Stimulated activated naive CD8-positive, alpha-beta T cell treated with anti-CD3 and anti-CD28 coated beads, Interleukin-15, amount 100 ng/mL, for 72 hours (primary cell): ENCODE measurements at regions not wholly inside any gene's neighbourhood (a gene's known extent, or its start where the extent isn't known, plus 50 kb on each side); places are given as distances from the start of the nearest gene placed in this dataset.
"Not testable (repeated sequence)": the region's sequence is repeated elsewhere in the genome, so short reads cannot be mapped to it uniquely, and the experiment has no call there.

Experiments
- ATAC-seq: fragments of 150-1000 bp; cut with Tn5 transposase; 2 replicates; pipeline ENCODE4 v1.10.0; 2021; ENCODE audit warnings: mild to moderate bottlenecking, moderate library complexity
- DNase-seq, 2 donors: peaks; one replicate each; pipeline ENCODE4 v3.0.0; 2021 to 2022
- H3K27ac Mint-ChIP-seq, 2 donors: one replicate each; pipeline ENCODE4 v1.8.0; 2022; ENCODE audit warnings: mild to moderate bottlenecking in 2 of 2, mixed read lengths in 2 of 2, moderate library complexity in 2 of 2
- H3K27me3 Mint-ChIP-seq: one replicate; pipeline ENCODE4 v1.8.0; 2022; ENCODE audit warnings: mixed read lengths
- H3K4me1 Mint-ChIP-seq: one replicate; pipeline ENCODE4 v1.8.0; 2022; ENCODE audit warnings: mild to moderate bottlenecking, mixed read lengths
- H3K4me3 Mint-ChIP-seq, 2 donors: one replicate each; pipeline ENCODE4 v1.8.0; 2022; ENCODE audit warnings: mild to moderate bottlenecking in 2 of 2, mixed read lengths in 2 of 2, moderate library complexity in 1 of 2
- H3K9me3 Mint-ChIP-seq, 2 donors: one replicate each; pipeline ENCODE4 v1.8.0; 2022; ENCODE audit warnings: mixed read lengths in 2 of 2

DNA sequence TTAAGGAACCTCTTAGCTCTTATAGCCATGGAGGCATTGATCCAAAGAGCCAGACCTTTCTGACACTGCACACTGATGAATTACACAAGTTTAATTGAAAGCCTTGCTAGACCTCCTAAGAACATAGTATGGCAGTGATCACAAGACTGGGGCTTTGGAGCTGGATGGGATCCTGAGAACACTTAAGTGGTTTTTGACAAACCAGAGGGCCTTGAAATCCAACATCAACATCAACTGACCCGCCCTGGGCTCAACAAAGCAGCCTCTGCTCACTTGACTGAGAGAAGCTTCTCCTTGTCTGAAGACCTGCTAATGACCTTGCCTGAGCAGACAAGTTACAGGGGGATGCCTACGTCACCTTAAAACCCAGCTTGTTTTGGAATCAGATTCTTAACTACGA lies 257.6 kb downstream of the KLF13 start:
- DNase-seq (no peak), ATAC-seq (no peak)
- Mint-ChIP-seq H3K9me3 (peaks cover 23 to 39% of the 10 kb centered on the region in 2 donors), H3K27me3 (peaks cover 9% of the 10 kb centered on the region), H3K27ac (no peak overlapping the region), H3K4me3 (no peak overlapping the region), H3K4me1 (peaks cover 8% of the 10 kb centered on the region)

DNA sequence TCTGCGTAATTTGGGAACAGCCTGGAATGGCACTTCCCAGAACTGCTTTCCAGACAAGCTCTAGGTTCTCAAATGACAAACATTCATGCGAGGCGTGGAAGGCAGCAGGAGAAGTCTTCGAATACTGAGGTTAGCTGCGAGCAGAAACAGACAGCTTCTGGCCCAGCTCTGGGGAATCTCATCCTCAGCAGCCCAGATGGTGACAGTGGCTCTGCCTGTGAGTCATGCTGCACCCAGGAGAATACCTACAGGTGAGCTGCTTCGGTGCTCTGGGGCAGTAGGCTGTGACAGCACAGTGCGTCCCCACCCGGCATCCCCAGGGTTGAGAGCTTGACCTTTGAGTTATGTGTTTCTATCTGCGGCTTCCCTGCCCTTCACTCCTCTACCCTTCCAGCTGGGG lies 258.6 kb downstream of the KLF13 start:
- Mint-ChIP-seq H3K4me1 (peaks cover 1% of the 10 kb centered on the region), H3K9me3 (peaks cover 17 to 32% of the 10 kb centered on the region in 2 donors), H3K27me3 (peaks cover 9% of the 10 kb centered on the region), H3K27ac (no peak overlapping the region), H3K4me3 (no peak overlapping the region)
- no peak for ATAC-seq
- DNase-seq: no peak

DNA sequence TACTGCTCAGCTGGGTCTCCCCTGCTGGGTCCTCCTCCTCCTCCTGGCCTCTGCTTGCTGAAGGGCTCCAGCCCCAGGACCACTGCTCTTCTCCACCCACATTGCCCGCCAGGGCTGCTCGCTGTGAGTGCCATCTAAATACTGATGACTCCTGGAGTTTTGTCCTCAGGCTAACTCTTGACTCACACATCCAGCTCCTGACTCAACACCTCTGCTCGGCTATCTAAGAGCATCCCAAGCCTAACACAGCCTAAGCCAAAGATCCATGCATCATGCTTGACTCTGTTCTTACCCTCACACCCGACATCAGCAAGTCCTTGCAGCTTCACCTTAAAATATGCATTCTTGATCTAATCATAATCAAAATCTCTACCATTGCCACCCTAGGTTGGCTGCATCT lies 260.2 kb downstream of the KLF13 start:
- peaks cover 11 to 21% of the 10 kb centered on the region in 2 donors for H3K9me3 Mint-ChIP-seq
- peaks cover 17% of the 10 kb centered on the region for H3K27me3 Mint-ChIP-seq
- no peaks in the 10 kb centered on the region for H3K4me1 Mint-ChIP-seq
- ATAC-seq: no peak
- no peak overlapping the region for H3K4me3 Mint-ChIP-seq
- H3K27ac Mint-ChIP-seq: no peak overlapping the region
- DNase-seq: no peak

DNA sequence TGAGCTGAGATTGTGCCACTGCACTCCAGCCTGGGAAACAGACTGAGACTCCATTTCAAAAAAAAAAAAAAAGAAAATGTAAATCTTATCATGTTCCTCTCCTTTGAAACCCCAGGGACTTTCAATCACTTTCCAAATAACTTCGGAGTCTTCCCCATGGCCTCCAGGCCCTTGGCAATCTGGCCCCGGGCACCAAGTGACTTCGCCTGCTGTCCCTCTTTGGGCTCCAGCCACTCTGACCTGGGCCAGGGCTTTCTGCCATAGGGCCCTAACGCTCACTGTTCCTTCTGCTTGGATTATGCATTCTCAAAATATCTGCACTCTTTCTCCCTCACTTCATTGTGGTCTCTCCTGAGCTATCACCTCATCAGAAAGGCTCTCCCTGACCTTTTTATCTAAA lies 260.9 kb downstream of the KLF13 start:
- peaks cover 17% of the 10 kb centered on the region for H3K27me3 Mint-ChIP-seq
- H3K4me1 Mint-ChIP-seq: no peaks in the 10 kb centered on the region
- H3K4me3 Mint-ChIP-seq: no peak overlapping the region
- no peak overlapping the region for H3K27ac Mint-ChIP-seq
- DNase-seq (no peak), ATAC-seq (no peak)
- peaks cover 4 to 14% of the 10 kb centered on the region in 2 donors for H3K9me3 Mint-ChIP-seq

DNA sequence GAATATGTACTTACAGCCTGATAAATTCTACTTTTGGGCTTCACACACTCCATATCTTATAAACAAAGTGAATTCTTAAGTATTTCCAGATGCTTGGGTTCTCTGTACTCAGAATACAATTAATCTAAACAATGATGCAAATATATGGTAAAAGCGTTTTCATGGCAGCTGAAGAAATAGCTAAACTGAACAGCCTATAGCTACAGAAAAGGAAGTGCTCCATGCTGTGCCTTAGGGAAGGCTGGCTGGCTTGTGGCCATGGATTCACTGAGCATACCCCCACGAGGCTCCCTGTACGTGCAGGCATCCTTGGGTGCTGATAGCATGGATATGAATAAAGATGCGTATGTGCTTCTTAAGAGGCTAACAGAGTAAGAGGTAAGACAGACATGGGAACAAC lies 264.0 kb downstream of the KLF13 start:
- H3K9me3 Mint-ChIP-seq: no peaks in the 10 kb centered on the region
- no peak overlapping the region for H3K4me3 Mint-ChIP-seq
- H3K27me3 Mint-ChIP-seq: peaks cover 17% of the 10 kb centered on the region
- DNase-seq (no peak), ATAC-seq (no peak)
- no peak overlapping the region for H3K27ac Mint-ChIP-seq
- no peaks in the 10 kb centered on the region for H3K4me1 Mint-ChIP-seq

DNA sequence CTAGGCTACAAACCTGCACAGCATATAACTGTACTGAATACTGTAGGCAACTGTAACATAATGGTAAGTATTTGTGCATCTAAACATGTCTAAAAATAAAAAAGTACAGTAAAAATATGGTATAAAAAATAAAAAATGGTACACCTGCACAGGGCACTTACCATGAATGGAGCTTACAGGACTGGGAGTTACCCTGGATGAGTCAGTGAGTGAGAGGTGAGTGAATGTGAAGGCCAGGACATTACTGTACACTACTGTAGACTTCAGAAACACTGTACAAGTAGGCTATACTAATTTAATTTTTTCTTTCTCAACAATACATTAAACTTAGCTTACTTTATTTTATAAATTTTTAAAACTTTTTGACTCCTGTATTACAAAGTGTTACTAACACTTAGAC lies 265.3 kb downstream of the KLF13 start:
- DNase-seq: no peak
- Mint-ChIP-seq H3K27ac (no peak overlapping the region), H3K4me3 (no peak overlapping the region), H3K4me1 (no peaks in the 10 kb centered on the region), H3K9me3 (no peaks in the 10 kb centered on the region), H3K27me3 (peaks cover 11% of the 10 kb centered on the region)
- ATAC-seq: no peak

DNA sequence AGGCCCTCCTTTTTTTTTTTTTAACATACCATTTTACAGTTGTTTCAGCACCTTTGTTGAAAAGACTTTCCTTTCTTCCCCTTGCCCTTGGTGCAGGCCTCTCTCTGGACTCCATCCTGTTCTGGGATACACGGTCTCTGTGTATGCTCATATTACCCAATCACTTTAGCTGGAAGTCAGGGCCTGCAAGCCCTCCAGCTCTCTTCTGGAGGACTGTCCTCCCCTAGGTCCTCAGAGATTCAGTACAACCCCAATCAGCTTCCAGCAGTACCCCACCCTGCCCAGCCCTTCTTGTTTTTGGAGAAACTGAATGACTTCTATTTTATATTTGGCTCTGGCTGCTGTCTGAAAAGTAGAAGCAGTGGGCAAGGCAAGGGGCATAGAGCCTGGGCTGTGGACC lies 270.8 kb downstream of the KLF13 start:
- no peak for DNase-seq
- H3K27me3 Mint-ChIP-seq: peaks cover 42% of the 10 kb centered on the region
- H3K9me3 Mint-ChIP-seq: no peaks in the 10 kb centered on the region
- H3K4me1 Mint-ChIP-seq: no peaks in the 10 kb centered on the region
- no peak for ATAC-seq
- no peak overlapping the region for H3K4me3 Mint-ChIP-seq
- no peak overlapping the region for H3K27ac Mint-ChIP-seq

DNA sequence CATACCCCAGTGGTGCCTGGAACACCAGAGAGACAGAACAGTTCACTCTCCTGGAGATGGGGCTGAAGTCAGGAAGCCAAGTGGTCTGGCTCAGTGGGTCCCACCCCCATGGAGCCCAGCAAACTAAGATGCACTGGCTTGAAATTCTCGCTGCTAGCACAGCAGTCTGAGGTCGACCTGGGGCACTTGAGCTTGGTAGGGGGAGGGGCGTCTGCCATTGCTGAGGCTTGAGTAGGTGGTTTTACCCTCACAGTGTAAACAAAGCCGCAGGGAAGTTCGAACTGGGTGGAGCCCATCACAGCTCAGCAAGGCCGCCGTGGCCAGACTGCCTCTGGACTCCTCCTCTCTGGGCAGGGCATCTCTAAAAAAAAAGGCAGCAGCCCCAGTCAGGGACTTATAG lies 272.0 kb downstream of the KLF13 start:
- Mint-ChIP-seq H3K4me1 (no peaks in the 10 kb centered on the region), H3K9me3 (peaks cover 0 to 7% of the 10 kb centered on the region in 2 donors), H3K4me3 (no peak overlapping the region), H3K27me3 (peaks cover 49% of the 10 kb centered on the region), H3K27ac (no peak overlapping the region)
- DNase-seq (no peak), ATAC-seq (no peak)

DNA sequence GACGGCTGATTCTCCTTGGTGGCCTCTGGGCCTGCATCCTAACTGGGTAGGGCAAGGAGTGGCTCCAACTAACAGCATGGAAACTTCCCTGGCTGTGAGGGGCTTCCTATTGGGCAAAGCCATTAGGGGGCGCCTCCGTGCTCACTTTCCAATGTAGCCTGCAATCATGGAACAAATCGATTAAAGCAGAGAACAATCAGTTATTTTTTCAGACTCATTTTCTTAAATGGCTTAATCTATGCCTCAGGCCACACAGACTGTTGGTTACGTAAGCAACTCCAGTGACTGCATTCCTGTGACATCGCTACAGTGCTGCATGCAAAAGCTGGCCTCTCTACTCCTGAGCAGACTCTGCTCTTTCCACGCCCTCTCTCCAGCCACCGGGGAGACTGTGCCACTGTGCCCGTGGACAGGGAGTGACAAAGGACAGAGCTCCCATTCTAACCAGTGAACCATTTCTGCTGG lies 278.9 kb downstream of the KLF13 start:
- DNase-seq: no peak
- Mint-ChIP-seq H3K4me3 (no peak overlapping the region), H3K9me3 (peaks cover 0 to 7% of the 10 kb centered on the region in 2 donors)

DNA sequence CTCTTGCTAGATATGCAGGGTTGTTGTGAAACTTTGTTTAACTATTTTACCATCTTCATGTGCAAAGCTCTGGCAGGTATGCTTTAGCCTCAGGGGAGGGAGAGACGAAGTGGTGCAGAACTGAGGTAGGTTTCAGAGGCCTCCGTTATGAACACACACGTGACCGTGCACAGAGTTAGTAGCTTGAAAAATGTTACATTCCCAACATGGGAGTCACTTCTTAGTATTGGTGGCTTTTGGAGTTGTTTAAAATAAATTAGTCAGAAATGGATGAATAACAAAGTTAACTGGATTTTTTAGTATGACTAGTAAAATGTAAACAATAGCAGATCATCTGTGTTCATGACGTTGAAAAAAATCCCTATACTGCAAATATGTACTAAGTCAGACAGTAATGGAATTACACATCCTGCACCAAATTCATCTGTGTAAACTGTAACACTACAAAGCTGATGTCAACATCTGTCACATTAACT lies 279.6 kb downstream of the KLF13 start:
- peaks cover 50% of the 10 kb centered on the region for H3K27me3 Mint-ChIP-seq
- H3K27ac Mint-ChIP-seq: no peak overlapping the region
- H3K9me3 Mint-ChIP-seq: peaks cover 0 to 7% of the 10 kb centered on the region in 2 donors
- no peaks in the 10 kb centered on the region for H3K4me1 Mint-ChIP-seq
- DNase-seq: no peak
- no peak for ATAC-seq
- no peak overlapping the region for H3K4me3 Mint-ChIP-seq

More for the DNA sequence above, 278.9 kb downstream of the KLF13 start:
- ATAC-seq: no peak
- Mint-ChIP-seq H3K4me1 (no peaks in the 10 kb centered on the region), H3K27me3 (peaks cover 52% of the 10 kb centered on the region), H3K27ac (no peak overlapping the region)

DNA sequence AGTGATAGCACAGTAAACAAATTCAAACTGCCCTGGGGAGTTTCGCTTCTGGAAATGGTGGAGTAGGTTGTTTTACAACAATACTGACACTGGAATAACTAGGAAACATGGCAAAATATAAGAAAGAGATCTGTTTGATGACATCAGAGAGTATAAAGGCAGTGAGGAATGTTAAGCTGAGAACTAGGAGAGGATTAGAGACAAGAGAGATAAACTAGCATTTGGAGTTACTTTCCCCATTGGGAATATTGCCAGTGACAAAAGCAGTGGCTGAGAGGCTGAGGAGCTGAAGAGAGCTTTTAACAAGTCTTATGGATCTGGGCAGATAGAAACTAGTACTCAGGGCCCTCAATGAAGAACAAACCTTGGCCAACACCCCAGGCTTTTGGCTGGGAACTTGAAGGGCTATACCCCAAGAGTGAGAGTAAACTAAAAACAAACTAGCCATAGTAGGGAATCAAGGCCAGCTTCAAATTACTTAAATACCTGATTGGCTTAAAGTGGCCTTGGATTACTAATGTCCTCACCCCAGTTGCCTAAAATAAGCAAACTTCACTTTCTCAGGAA lies 280.4 kb downstream of the KLF13 start:
- peaks cover 50% of the 10 kb centered on the region for H3K27me3 Mint-ChIP-seq
- ATAC-seq (no peak), DNase-seq (no peak)
- H3K9me3 Mint-ChIP-seq: peaks cover 0 to 7% of the 10 kb centered on the region in 2 donors
- no peak overlapping the region for H3K27ac Mint-ChIP-seq
- no peaks in the 10 kb centered on the region for H3K4me1 Mint-ChIP-seq
- no peak overlapping the region for H3K4me3 Mint-ChIP-seq

DNA sequence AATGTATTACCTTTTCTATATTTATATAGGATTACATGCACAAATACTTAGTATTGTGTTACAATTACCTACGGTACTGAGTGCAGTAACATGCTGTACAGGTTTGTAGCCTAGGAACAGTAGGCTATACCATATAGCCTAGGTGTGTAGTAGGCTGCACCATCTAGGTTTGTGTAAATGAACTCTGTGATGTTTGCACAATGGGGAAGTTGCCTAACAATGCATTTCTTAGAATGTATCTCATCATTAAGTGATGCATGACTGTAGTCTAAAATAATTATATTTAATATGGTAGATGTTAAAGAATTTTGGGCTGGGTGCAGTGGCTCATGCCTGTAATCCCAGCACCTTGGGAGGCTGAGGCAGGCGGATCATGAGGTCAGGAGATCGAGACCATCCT lies 281.0 kb downstream of the KLF13 start:
- no peak overlapping the region for H3K27ac Mint-ChIP-seq
- no peak overlapping the region for H3K4me3 Mint-ChIP-seq
- no peaks in the 10 kb centered on the region for H3K4me1 Mint-ChIP-seq
- no peak for ATAC-seq
- no peak for DNase-seq
- H3K27me3 Mint-ChIP-seq: peaks cover 54% of the 10 kb centered on the region
- H3K9me3 Mint-ChIP-seq: peaks cover 0 to 7% of the 10 kb centered on the region in 2 donors

DNA sequence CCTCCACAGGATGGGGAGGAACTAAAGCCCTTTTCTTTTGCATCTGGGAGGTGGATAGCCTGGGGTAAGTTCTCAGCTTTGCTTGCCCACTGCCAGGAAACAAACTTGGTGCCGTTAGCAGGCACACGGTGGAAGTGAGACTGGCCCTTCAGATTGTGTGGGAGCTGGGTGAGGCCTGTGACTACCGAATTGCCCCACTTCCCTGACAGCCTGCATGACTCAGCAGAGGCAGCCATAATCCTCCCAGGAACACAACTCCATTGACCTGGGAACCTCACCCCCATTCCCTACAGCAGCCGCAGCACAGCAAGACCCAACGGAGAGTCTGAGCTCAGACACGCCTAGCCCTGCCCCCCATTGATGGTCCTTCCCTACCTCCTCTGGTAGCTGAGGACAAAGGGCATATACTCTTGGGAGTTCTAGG lies 282.6 kb downstream of the KLF13 start:
- no peaks in the 10 kb centered on the region for H3K4me1 Mint-ChIP-seq
- peaks cover 58% of the 10 kb centered on the region for H3K27me3 Mint-ChIP-seq
- no peaks in the 10 kb centered on the region for H3K9me3 Mint-ChIP-seq
- no peak overlapping the region for H3K27ac Mint-ChIP-seq
- H3K4me3 Mint-ChIP-seq: no peak overlapping the region
- ATAC-seq (no peak), DNase-seq (no peak)

DNA sequence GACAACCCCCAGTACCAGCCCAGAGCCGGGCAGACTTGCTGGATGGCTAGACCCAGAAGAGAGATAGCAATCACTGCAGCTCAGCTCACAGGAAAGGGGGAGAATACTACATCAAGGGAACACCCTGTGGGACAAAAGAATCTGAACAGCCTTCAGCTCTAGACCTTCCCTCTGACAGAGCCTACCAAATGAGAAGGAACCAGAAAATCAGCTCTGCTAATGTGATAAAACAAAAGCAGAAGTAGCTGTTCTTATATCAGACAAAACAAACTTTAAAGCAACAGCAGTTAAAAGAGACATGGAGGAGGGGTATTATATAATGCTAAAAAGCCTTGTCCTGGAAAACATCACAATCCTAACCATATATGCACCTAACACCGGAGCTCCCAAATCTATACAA lies 283.3 kb downstream of the KLF13 start:
- H3K27me3 Mint-ChIP-seq: peaks cover 58% of the 10 kb centered on the region
- DNase-seq: no peak
- no peaks in the 10 kb centered on the region for H3K9me3 Mint-ChIP-seq
- ATAC-seq: no peak
- H3K4me1 Mint-ChIP-seq: no peaks in the 10 kb centered on the region
- H3K4me3 Mint-ChIP-seq: no peak overlapping the region
- no peak overlapping the region for H3K27ac Mint-ChIP-seq

DNA sequence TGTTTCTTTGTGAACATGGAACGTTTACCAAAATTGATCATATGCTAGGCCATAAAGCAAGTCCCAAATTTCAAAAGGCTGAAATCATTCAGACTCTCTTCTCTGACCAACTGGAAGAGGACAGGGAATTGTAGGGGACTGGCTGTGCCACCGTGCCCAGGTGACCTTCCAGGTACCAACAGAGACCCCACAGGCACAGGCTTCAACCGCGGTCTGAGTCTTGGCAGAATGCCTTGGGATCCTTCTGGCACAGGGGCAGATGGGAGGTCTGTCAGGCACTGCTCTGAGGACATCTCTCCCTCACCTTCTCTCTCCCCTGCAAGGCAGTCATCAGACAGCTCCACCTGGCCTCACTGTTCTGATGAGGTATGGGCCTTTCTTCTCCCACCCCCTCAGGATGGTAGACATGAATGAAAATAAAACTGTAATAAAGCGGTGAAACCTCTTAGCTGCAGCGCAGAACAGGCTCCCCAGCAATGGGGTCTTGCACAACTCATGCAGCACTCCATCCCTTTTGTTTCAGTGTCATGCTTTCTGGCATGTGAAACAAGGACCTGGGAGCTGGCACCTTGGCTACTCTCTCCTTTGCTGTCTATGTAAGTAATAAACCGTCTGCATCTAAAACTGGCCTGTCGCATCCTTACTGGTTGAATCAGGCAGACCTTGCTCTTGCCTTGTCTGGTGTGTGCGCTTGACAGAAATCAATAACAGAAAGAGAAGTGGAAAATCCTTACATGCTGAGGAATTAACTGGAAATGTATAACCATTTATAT lies 289.2 kb downstream of the KLF13 start:
- Mint-ChIP-seq H3K4me3 (no peak overlapping the region), H3K27me3 (peaks cover 33% of the 10 kb centered on the region), H3K9me3 (peaks cover 0 to under 1% of the 10 kb centered on the region in 2 donors), H3K4me1 (no peaks in the 10 kb centered on the region), H3K27ac (no peak overlapping the region)
- DNase-seq (no peak), ATAC-seq (no peak)

DNA sequence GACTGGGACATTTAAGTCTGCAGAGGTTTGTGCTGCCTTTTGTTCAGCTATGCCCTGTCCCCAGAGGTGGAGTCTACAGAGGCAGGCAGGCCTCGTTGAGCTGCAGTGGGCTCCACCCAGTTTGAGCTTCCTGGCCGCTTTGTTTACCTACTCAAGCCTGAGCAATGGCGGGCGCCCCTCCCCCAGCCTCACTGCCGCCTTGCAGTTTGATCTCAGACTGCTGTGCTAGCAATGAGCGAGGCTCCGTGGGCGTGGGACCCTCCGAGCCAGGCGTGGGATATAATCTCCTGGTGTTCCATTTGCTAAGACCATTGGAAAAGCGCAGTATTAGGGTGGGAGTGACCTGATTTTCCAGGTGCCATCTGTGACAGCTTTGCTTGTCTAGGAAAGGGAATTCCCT lies 296.7 kb downstream of the KLF13 start:
- not testable (repeated sequence) for H3K9me3 Mint-ChIP-seq, H3K27ac Mint-ChIP-seq, DNase-seq, ATAC-seq, H3K4me3 Mint-ChIP-seq, H3K4me1 Mint-ChIP-seq
- peaks cover 27% of the 10 kb centered on the region for H3K27me3 Mint-ChIP-seq
